ENCODE measurements at regions not wholly inside any gene's neighbourhood (a gene's known extent, or its start where the extent isn't known, plus 50 kb on each side); places are given as distances from the start of the nearest gene placed in this dataset.

DNA sequence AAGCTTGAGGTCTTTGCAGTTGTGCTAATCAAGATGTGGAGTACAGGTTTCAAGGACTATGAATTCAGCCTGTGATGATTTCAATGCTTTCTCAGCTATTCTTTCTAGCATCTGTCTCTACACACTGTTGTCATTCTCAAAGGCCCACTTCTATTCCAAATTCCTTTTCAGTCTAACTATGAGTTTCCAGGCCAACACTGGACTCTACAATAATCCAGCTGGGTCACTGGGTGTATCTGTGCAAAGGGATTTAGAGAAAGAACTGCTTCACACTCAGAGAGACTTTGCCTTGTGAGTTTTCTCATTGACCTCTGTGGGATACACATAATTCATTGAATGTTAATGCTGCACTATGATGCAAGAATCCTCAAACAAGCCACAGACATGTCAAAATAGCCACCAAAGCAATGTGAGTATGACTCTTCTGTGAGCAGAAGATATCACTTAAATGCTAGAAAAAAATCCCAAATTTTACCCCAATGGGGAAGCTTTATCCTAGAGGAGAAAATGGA, 171.8 kb upstream of the CLNK start:
- peaks cover 2% of the 10 kb centered on the region for H3K36me3 Mint-ChIP-seq (ENCODE audit: low read depth)
- DNase-seq: no peak
- Histone ChIP-seq H3K4me1 (ENCODE audit: control insufficient read depth, insufficient read depth, low read length) (no peaks in the 10 kb centered on the region), H3K9ac (ENCODE audit: extremely low read depth, low read length, poor library complexity, severe bottlenecking) (no peak overlapping the region), H3K27me3 (ENCODE audit: control insufficient read depth, insufficient read depth, low read length, poor library complexity, severe bottlenecking) (peaks cover 28% of the 10 kb centered on the region), H3K9me3 (ENCODE audit: control insufficient read depth, low read length) (peaks cover 16% of the 10 kb centered on the region), H3K4me3 (ENCODE audit: low read length) (no peak overlapping the region), H3K27ac (ENCODE audit: low read depth, low read length) (no peak overlapping the region), H3K36me3 (ENCODE audit: control insufficient read depth, insufficient read depth, low read length) (no peaks in the 10 kb centered on the region)
- H3K9me3 Mint-ChIP-seq: peaks cover 12% of the 10 kb centered on the region
- peaks cover 35% of the 10 kb centered on the region for H3K27me3 Mint-ChIP-seq (ENCODE audit: insufficient read depth)
- no peak overlapping the region for H3K27ac Mint-ChIP-seq
- H3K4me1 Mint-ChIP-seq: no peaks in the 10 kb centered on the region
- no peak for TF ChIP-seq CTCF (conservative IDR thresholded peaks at IDR 0.05)
- no peak overlapping the region for H3K4me3 Mint-ChIP-seq

GRCh38 chr4:10853196-10853595, 168.6 kb upstream of the CLNK start:
- no peak overlapping the region for H3K4me3 Mint-ChIP-seq
- H3K27ac Mint-ChIP-seq: no peak overlapping the region
- TF ChIP-seq CTCF (conservative IDR thresholded peaks at IDR 0.05): no peak
- peaks cover 7% of the 10 kb centered on the region for H3K9me3 Mint-ChIP-seq
- 98 to 100% methylated on average over 1 to 2 of the region's 2 CpGs for WGBS, 2 experiments (ENCODE audit: insufficient coverage in 1 of 2, insufficient read length in 1 of 2)
- no peaks in the 10 kb centered on the region for H3K4me1 ChIP-seq (ENCODE audit: control insufficient read depth, insufficient read depth, low read length)
- H3K36me3 ChIP-seq (ENCODE audit: control insufficient read depth, insufficient read depth, low read length): no peaks in the 10 kb centered on the region
- H3K9ac ChIP-seq (ENCODE audit: extremely low read depth, low read length, poor library complexity, severe bottlenecking): no peak overlapping the region
- H3K4me1 Mint-ChIP-seq: peaks cover 8% of the 10 kb centered on the region
- DNase-seq: no peak
- no peaks in the 10 kb centered on the region for H3K36me3 Mint-ChIP-seq (ENCODE audit: low read depth)
- H3K9me3 ChIP-seq (ENCODE audit: control insufficient read depth, low read length): peaks cover 12% of the 10 kb centered on the region
- H3K4me3 ChIP-seq (ENCODE audit: low read length): no peak overlapping the region
- H3K27me3 ChIP-seq (ENCODE audit: control insufficient read depth, insufficient read depth, low read length, poor library complexity, severe bottlenecking): peaks cover 52% of the 10 kb centered on the region
- H3K27me3 Mint-ChIP-seq (ENCODE audit: insufficient read depth): peaks cover 59% of the 10 kb centered on the region
- H3K27ac ChIP-seq (ENCODE audit: low read depth, low read length): no peak overlapping the region

- H3K27me3 Mint-ChIP-seq (ENCODE audit: insufficient read depth): peaks cover 4% of the 10 kb centered on the region
- no peak overlapping the region for H3K9ac ChIP-seq (ENCODE audit: extremely low read depth, low read length, poor library complexity, severe bottlenecking)
- H3K4me1 Mint-ChIP-seq: peaks cover 22% of the 10 kb centered on the region
- H3K4me3 ChIP-seq (ENCODE audit: low read length): no peak overlapping the region
- H3K9me3 ChIP-seq (ENCODE audit: control insufficient read depth, low read length): peaks cover 7% of the 10 kb centered on the region
- H3K36me3 Mint-ChIP-seq (ENCODE audit: low read depth): no peaks in the 10 kb centered on the region
- H3K9me3 Mint-ChIP-seq: no peaks in the 10 kb centered on the region
- no peak overlapping the region for H3K4me3 Mint-ChIP-seq
- DNase-seq: no peak
- peaks cover 10% of the 10 kb centered on the region for H3K4me1 ChIP-seq (ENCODE audit: control insufficient read depth, insufficient read depth, low read length)
- 91 to 100% methylated on average over 3 to 4 of the region's 4 CpGs for WGBS, 2 experiments (ENCODE audit: insufficient coverage in 1 of 2, insufficient read length in 1 of 2)
- TF ChIP-seq CTCF (conservative IDR thresholded peaks at IDR 0.05): no peak
- no peak overlapping the region for H3K27ac Mint-ChIP-seq
- H3K27me3 ChIP-seq (ENCODE audit: control insufficient read depth, insufficient read depth, low read length, poor library complexity, severe bottlenecking): no peaks in the 10 kb centered on the region
- no peaks in the 10 kb centered on the region for H3K36me3 ChIP-seq (ENCODE audit: control insufficient read depth, insufficient read depth, low read length)
- H3K27ac ChIP-seq (ENCODE audit: low read depth, low read length): no peak overlapping the region
Measured at GRCh38 chr4:10841697-10842096, 157.1 kb upstream of the CLNK start.
